Upper lobe of left lung (tissue), 4 donors: ENCODE measurements at regions not wholly inside any gene's neighbourhood (a gene's known extent, or its start where the extent isn't known, plus 50 kb on each side); places are given as distances from the start of the nearest gene placed in this dataset.

Source experiments
- CTCF ChIP-seq, 6 experiments: fragments of 450-650 bp in 4 of 6; fragments of 200-600 bp in 2 of 6; sonication (generic) in 2 of 6; IDR thresholded peaks; one replicate each; pipeline ENCODE4 v1.5.1; 2016 to 2019; ENCODE audit warnings: antibody characterized with exemption in 6 of 6
- POLR2AphosphoS5 ChIP-seq, 2 donors: sonication (generic); formaldehyde crosslinking; IDR thresholded peaks; one replicate each; pipeline ENCODE4 v1.5.1; 2017; ENCODE audit warnings: antibody characterized with exemption in 2 of 2

GRCh38 chr2:12877761-12878160 is 161.0 kb downstream of the TRIB2 start:
- TF ChIP-seq CTCF (IDR thresholded peaks at IDR 0.05), result no peak
- TF ChIP-seq POLR2AphosphoS5 (IDR thresholded peaks at IDR 0.05), result no peak
